ENCODE measurements at regions not wholly inside any gene's neighbourhood (a gene's known extent, or its start where the extent isn't known, plus 50 kb on each side); places are given as distances from the start of the nearest gene placed in this dataset.

DNA sequence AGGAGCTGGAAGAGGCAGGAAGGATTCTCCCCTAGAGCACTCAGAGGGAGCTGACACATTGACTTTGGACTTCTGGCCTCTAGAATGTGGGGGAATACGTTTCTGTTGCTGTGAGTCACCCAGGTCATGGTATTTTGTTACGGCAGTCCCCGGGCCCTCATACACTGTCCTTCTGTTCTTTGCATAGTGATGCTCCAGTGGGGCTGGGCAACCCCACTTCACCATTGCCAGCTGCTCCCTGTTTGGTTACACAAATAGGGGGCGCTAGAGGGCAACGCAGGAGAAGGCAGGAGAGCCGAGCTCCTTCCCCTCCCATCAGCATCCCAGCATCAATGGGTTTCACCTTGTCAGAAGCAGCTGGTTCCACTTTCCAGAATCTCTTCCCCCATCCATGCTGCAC lies 257.7 kb upstream of the FOXF1 start:
- H3K4me3 ChIP-seq (ENCODE audit: low read depth, low read length): no peak overlapping the region
- peak; percentile 70 for DNase-seq (ENCODE audit: low read depth)
- TF ChIP-seq, protein P1, sequence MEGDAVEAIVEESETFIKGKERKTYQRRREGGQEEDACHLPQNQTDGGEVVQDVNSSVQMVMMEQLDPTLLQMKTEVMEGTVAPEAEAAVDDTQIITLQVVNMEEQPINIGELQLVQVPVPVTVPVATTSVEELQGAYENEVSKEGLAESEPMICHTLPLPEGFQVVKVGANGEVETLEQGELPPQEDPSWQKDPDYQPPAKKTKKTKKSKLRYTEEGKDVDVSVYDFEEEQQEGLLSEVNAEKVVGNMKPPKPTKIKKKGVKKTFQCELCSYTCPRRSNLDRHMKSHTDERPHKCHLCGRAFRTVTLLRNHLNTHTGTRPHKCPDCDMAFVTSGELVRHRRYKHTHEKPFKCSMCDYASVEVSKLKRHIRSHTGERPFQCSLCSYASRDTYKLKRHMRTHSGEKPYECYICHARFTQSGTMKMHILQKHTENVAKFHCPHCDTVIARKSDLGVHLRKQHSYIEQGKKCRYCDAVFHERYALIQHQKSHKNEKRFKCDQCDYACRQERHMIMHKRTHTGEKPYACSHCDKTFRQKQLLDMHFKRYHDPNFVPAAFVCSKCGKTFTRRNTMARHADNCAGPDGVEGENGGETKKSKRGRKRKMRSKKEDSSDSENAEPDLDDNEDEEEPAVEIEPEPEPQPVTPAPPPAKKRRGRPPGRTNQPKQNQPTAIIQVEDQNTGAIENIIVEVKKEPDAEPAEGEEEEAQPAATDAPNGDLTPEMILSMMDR (IDR thresholded peaks at IDR 0.05; ENCODE audit: low read depth, low read length): peak; percentile 73
- TF ChIP-seq POLR2A (IDR thresholded peaks at IDR 0.05; ENCODE audit: extremely low read depth, insufficient read length): no peak

- TF ChIP-seq, protein P2, sequence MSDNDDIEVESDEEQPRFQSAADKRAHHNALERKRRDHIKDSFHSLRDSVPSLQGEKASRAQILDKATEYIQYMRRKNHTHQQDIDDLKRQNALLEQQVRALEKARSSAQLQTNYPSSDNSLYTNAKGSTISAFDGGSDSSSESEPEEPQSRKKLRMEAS (IDR thresholded peaks at IDR 0.05; ENCODE audit: low read depth, low read length): no peak
- TF ChIP-seq POLR2A (IDR thresholded peaks at IDR 0.05; ENCODE audit: extremely low read depth, insufficient read length): no peak
- no peak for TF ChIP-seq MYC (IDR thresholded peaks at IDR 0.05; ENCODE audit: low read depth, low read length)
- TF ChIP-seq, protein P1 (IDR thresholded peaks at IDR 0.05; ENCODE audit: low read depth, low read length): no peak
- no peak overlapping the region for H3K4me3 ChIP-seq (ENCODE audit: low read depth, low read length)
- DNase-seq (ENCODE audit: low read depth): no peak
Measured at GRCh38 chr16:86255966-86256365, 254.4 kb upstream of the FOXF1 start.

- no peak for DNase-seq (ENCODE audit: low read depth)
- no peak overlapping the region for H3K4me3 ChIP-seq (ENCODE audit: low read depth, low read length)
- no peak for TF ChIP-seq POLR2A (IDR thresholded peaks at IDR 0.05; ENCODE audit: extremely low read depth, insufficient read length)
- no peak for TF ChIP-seq MYC (IDR thresholded peaks at IDR 0.05; ENCODE audit: low read depth, low read length)
- TF ChIP-seq, protein P1 (IDR thresholded peaks at IDR 0.05; ENCODE audit: low read depth, low read length): no peak
- TF ChIP-seq, protein P2 (IDR thresholded peaks at IDR 0.05; ENCODE audit: low read depth, low read length): no peak
Measured at GRCh38 chr16:86256995-86257394, 253.3 kb upstream of the FOXF1 start.

GRCh38 chr16:86257546-86257945 lies 252.8 kb upstream of the FOXF1 start:
- H3K4me3 ChIP-seq (ENCODE audit: low read depth, low read length): no peak overlapping the region
- DNase-seq (ENCODE audit: low read depth): no peak
- TF ChIP-seq, protein P2 (IDR thresholded peaks at IDR 0.05; ENCODE audit: low read depth, low read length): no peak
- TF ChIP-seq, protein P1 (IDR thresholded peaks at IDR 0.05; ENCODE audit: low read depth, low read length): no peak
- TF ChIP-seq MYC (IDR thresholded peaks at IDR 0.05; ENCODE audit: low read depth, low read length) (no peak), POLR2A (IDR thresholded peaks at IDR 0.05; ENCODE audit: extremely low read depth, insufficient read length) (no peak)

DNA sequence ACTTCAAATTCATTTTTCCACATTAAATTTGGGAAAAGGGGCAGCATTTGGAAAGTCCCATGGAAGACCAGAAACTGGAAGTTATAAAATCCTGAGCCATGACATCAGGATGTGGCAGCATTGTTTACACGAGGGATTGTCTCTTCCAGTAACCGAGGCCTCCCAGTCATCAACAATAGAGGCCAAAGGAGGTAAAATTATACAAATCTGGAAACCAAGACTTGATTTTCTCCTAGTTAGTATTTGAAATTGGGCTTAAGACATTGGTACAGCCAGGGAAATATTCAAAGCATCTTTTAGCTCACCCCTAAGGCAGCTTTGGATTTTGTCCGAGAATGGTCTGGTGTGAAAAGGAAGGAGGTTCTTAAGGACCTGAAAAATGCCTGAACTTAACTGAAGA lies 251.6 kb upstream of the FOXF1 start:
- DNase-seq (ENCODE audit: low read depth): no peak
- TF ChIP-seq, protein P2 (IDR thresholded peaks at IDR 0.05; ENCODE audit: low read depth, low read length): no peak
- TF ChIP-seq POLR2A (IDR thresholded peaks at IDR 0.05; ENCODE audit: extremely low read depth, insufficient read length): no peak
- TF ChIP-seq, protein P1 (IDR thresholded peaks at IDR 0.05; ENCODE audit: low read depth, low read length): no peak
- no peak for TF ChIP-seq MYC (IDR thresholded peaks at IDR 0.05; ENCODE audit: low read depth, low read length)
- no peak overlapping the region for H3K4me3 ChIP-seq (ENCODE audit: low read depth, low read length)

GRCh38 chr16:86259499-86259898 lies 250.8 kb upstream of the FOXF1 start:
- no peak for DNase-seq (ENCODE audit: low read depth)
- H3K4me3 ChIP-seq (ENCODE audit: low read depth, low read length): no peak overlapping the region
- TF ChIP-seq POLR2A (IDR thresholded peaks at IDR 0.05; ENCODE audit: extremely low read depth, insufficient read length) (no peak), MYC (IDR thresholded peaks at IDR 0.05; ENCODE audit: low read depth, low read length) (no peak)
- TF ChIP-seq, protein P2 (IDR thresholded peaks at IDR 0.05; ENCODE audit: low read depth, low read length): no peak
- TF ChIP-seq, protein P1 (IDR thresholded peaks at IDR 0.05; ENCODE audit: low read depth, low read length): no peak
